Nephron progenitor cell (in vitro differentiated cells): ENCODE measurements at regions not wholly inside any gene's neighbourhood (a gene's known extent, or its start where the extent isn't known, plus 50 kb on each side); places are given as distances from the start of the nearest gene placed in this dataset.

Experiments
- DNase-seq: peaks from one replicate; pipeline ENCODE4 v3.0.0; 2021
- H3K27ac Mint-ChIP-seq: 2 replicates; pipeline ENCODE4 v1.8.0; 2021; ENCODE audit warnings: mild to moderate bottlenecking, moderate library complexity, mixed read lengths
- H3K27me3 Mint-ChIP-seq: 2 replicates; pipeline ENCODE4 v1.8.0; 2021; ENCODE audit warnings: mild to moderate bottlenecking, low read depth, mixed read lengths; ENCODE audit not compliant: poor library complexity
- H3K36me3 Mint-ChIP-seq: 2 replicates; pipeline ENCODE4 v1.8.0; 2021; ENCODE audit warnings: low read depth, mixed read lengths
- H3K4me1 Mint-ChIP-seq: 2 replicates; pipeline ENCODE4 v1.8.0; 2021; ENCODE audit warnings: mixed read lengths
- H3K4me3 Mint-ChIP-seq: 2 replicates; pipeline ENCODE4 v1.8.0; 2021; ENCODE audit warnings: mild to moderate bottlenecking, moderate library complexity, mixed read lengths
- H3K9me3 Mint-ChIP-seq: 2 replicates; pipeline ENCODE4 v1.8.0; 2021; ENCODE audit warnings: mild to moderate bottlenecking, moderate library complexity, mixed read lengths
- TF ChIP-seq, protein P1 (sequence below): fragments of 200-600 bp; sonication (generic); IDR thresholded peaks from 2 replicates; pipeline ENCODE4 v1.5.0; 2021; ENCODE audit warnings: antibody characterized with exemption

DNA sequence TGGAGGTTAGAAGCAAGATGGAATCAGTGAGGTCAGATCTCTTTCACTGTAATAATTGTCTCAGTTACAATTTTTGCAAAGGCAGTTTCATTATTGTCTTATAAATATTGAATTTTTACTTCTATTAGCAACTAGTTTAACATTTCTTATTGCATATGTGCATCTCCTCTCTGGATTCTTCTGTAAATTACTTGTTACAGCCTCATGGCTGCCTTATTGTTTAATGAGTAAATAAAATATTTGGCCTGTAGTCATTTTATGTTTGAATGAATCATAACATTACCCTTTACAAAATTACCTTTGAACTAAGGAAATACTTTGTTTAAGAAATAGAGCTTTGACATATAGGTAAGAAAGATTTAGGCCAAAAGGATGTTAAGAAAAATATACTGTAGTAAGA, 212.4 kb downstream of the SLITRK6 start:
- Mint-ChIP-seq H3K27me3 (peaks cover 4% of the 10 kb centered on the region), H3K4me1 (peaks cover 9% of the 10 kb centered on the region), H3K4me3 (no peak overlapping the region), H3K9me3 (peaks cover 11% of the 10 kb centered on the region), H3K27ac (peak overlapping the region; percentile 1), H3K36me3 (no peaks in the 10 kb centered on the region)
- DNase-seq: no peak
- TF ChIP-seq, protein P1, sequence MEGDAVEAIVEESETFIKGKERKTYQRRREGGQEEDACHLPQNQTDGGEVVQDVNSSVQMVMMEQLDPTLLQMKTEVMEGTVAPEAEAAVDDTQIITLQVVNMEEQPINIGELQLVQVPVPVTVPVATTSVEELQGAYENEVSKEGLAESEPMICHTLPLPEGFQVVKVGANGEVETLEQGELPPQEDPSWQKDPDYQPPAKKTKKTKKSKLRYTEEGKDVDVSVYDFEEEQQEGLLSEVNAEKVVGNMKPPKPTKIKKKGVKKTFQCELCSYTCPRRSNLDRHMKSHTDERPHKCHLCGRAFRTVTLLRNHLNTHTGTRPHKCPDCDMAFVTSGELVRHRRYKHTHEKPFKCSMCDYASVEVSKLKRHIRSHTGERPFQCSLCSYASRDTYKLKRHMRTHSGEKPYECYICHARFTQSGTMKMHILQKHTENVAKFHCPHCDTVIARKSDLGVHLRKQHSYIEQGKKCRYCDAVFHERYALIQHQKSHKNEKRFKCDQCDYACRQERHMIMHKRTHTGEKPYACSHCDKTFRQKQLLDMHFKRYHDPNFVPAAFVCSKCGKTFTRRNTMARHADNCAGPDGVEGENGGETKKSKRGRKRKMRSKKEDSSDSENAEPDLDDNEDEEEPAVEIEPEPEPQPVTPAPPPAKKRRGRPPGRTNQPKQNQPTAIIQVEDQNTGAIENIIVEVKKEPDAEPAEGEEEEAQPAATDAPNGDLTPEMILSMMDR: no peak

DNA sequence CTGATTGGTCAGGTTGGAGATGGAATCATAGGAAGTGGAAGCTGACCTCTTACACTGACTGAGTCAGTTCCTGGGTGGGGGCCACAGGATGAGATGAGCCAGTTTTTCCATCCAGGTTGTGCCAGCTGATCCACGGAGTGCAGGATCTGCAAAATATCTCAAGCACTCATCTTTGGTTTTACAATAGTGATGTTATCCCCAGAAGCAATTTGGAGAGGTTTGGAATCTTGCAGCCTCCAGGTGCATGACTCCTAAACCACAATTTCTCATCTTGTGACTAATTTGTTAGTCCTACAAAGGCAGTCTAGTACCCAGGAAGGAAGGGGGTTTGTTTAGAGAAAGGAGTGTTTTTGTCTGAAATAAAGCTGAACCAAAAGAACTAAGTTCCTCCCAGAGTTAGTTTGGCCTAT, 212.8 kb downstream of the SLITRK6 start:
- Mint-ChIP-seq H3K27ac (no peak overlapping the region), H3K27me3 (peaks cover 4% of the 10 kb centered on the region), H3K4me3 (no peak overlapping the region), H3K4me1 (peaks cover 9% of the 10 kb centered on the region), H3K9me3 (peaks cover 11% of the 10 kb centered on the region), H3K36me3 (no peaks in the 10 kb centered on the region)
- DNase-seq: no peak
- TF ChIP-seq, protein P1: no peak

GRCh38 chr13:85582890-85583289, 216.3 kb downstream of the SLITRK6 start:
- no peak overlapping the region for H3K27ac Mint-ChIP-seq
- H3K36me3 Mint-ChIP-seq: no peaks in the 10 kb centered on the region
- H3K9me3 Mint-ChIP-seq: peaks cover 11% of the 10 kb centered on the region
- DNase-seq: no peak
- no peaks in the 10 kb centered on the region for H3K4me1 Mint-ChIP-seq
- TF ChIP-seq, protein P1: no peak
- no peak overlapping the region for H3K4me3 Mint-ChIP-seq
- peaks cover 4% of the 10 kb centered on the region for H3K27me3 Mint-ChIP-seq

GRCh38 chr13:85575110-85575509, 224.1 kb downstream of the SLITRK6 start:
- H3K9me3 Mint-ChIP-seq: no peaks in the 10 kb centered on the region
- H3K4me1 Mint-ChIP-seq: no peaks in the 10 kb centered on the region
- no peak overlapping the region for H3K4me3 Mint-ChIP-seq
- TF ChIP-seq, protein P1: no peak
- no peak for DNase-seq
- H3K27ac Mint-ChIP-seq: no peak overlapping the region
- no peaks in the 10 kb centered on the region for H3K27me3 Mint-ChIP-seq
- H3K36me3 Mint-ChIP-seq: no peaks in the 10 kb centered on the region

GRCh38 chr13:85567909-85568308, 231.3 kb downstream of the SLITRK6 start:
- Mint-ChIP-seq H3K9me3 (no peaks in the 10 kb centered on the region), H3K27me3 (no peaks in the 10 kb centered on the region), H3K27ac (no peak overlapping the region), H3K4me3 (no peak overlapping the region), H3K4me1 (no peaks in the 10 kb centered on the region), H3K36me3 (no peaks in the 10 kb centered on the region)
- TF ChIP-seq, protein P1: no peak
- no peak for DNase-seq

GRCh38 chr13:85565652-85566051, 233.6 kb downstream of the SLITRK6 start:
- H3K4me1 Mint-ChIP-seq: no peaks in the 10 kb centered on the region
- no peaks in the 10 kb centered on the region for H3K27me3 Mint-ChIP-seq
- no peak for DNase-seq
- no peak overlapping the region for H3K4me3 Mint-ChIP-seq
- no peaks in the 10 kb centered on the region for H3K36me3 Mint-ChIP-seq
- TF ChIP-seq, protein P1: no peak
- H3K27ac Mint-ChIP-seq: no peak overlapping the region
- no peaks in the 10 kb centered on the region for H3K9me3 Mint-ChIP-seq
